Natural killer cell (primary cell): ENCODE measurements at regions not wholly inside any gene's neighbourhood (a gene's known extent, or its start where the extent isn't known, plus 50 kb on each side); places are given as distances from the start of the nearest gene placed in this dataset.

Experiments
- ATAC-seq, 3 donors: fragments of 150-1000 bp in 2 of 3; fragments of 200-7000 bp in 1 of 3; cut with Tn5 transposase; 1 replicate in 1 of 3; 2 replicates in 2 of 3; pipeline ENCODE4 v1.10.0; 2021; ENCODE audit warnings: mild to moderate bottlenecking in 2 of 3, moderate library complexity in 2 of 3
- DNase-seq, 2 donors: peaks; one replicate each; pipeline versions ENCODE4 v3.0.0 to v3.0.0-alpha.2; 2013 to 2021; ENCODE audit warnings: mixed read lengths in 1 of 2
- H3K27ac ChIP-seq: one replicate; pipeline ENCODE4 v1.5.1; 2013; ENCODE audit warnings: mild to moderate bottlenecking, low read length
- H3K27me3 ChIP-seq: one replicate; pipeline ENCODE4 v1.6.1; 2013; ENCODE audit warnings: low read length; ENCODE audit not compliant: control insufficient read depth, insufficient read depth
- H3K36me3 ChIP-seq: one replicate; pipeline ENCODE4 v1.6.1; 2013; ENCODE audit warnings: low read length; ENCODE audit not compliant: control insufficient read depth, insufficient read depth
- H3K4me1 ChIP-seq: one replicate; pipeline ENCODE4 v1.6.1; 2013; ENCODE audit warnings: low read length; ENCODE audit not compliant: control insufficient read depth, insufficient read depth
- H3K4me3 ChIP-seq: one replicate; pipeline ENCODE4 v1.5.1; 2013; ENCODE audit warnings: low read length
- H3K9me3 ChIP-seq: one replicate; pipeline ENCODE4 v1.6.1; 2013; ENCODE audit warnings: low read length; ENCODE audit not compliant: control insufficient read depth, insufficient read depth
- H3K27ac Mint-ChIP-seq, 2 donors: one replicate each; pipeline ENCODE4 v1.8.0; 2022; ENCODE audit warnings: mild to moderate bottlenecking in 2 of 2, mixed read lengths in 2 of 2, moderate library complexity in 1 of 2
- H3K27me3 Mint-ChIP-seq, 2 donors: one replicate each; pipeline ENCODE4 v1.8.0; 2022; ENCODE audit warnings: low read depth in 2 of 2, mixed read lengths in 2 of 2
- H3K36me3 Mint-ChIP-seq: one replicate; pipeline ENCODE4 v1.8.0; 2022; ENCODE audit warnings: mixed read lengths
- H3K4me1 Mint-ChIP-seq, 2 donors: one replicate each; pipeline ENCODE4 v1.8.0; 2022; ENCODE audit warnings: mixed read lengths in 2 of 2
- H3K4me3 Mint-ChIP-seq: one replicate; pipeline ENCODE4 v1.8.0; 2022; ENCODE audit warnings: mild to moderate bottlenecking, moderate library complexity, mixed read lengths
- H3K9me3 Mint-ChIP-seq, 2 donors: one replicate each; pipeline ENCODE4 v1.8.0; 2022; ENCODE audit warnings: mixed read lengths in 2 of 2
- CTCF ChIP-seq: fragments of 200-600 bp; IDR thresholded peaks from one replicate; pipeline ENCODE4 v1.8.0; 2022; ENCODE audit warnings: antibody characterized with exemption
- WGBS: methylation state at CpG from one replicate; pipeline ENCODE4 v1.1.7; 2013; ENCODE audit warnings: missing lambda C conversion rate; ENCODE audit not compliant: insufficient coverage; 5-methylcytosine and 5-hydroxymethylcytosine counted together
- intact Hi-C: fragments of 100-400 bp; cut with micrococcal nuclease; formaldehyde crosslinking; loops from one replicate; pipeline ENCODE4 v1.14.2; 2022

GRCh38 chr16:52832771-52833170 is 219.9 kb downstream of the CHD9NB start:
- WGBS, result 80% methylated on average over 1 of the region's 2 CpGs
- H3K4me3 Mint-ChIP-seq, result no peak overlapping the region
- intact Hi-C loops, result no loop called here

GRCh38 chr16:52827456-52827855 is 225.2 kb downstream of the CHD9NB start:
- no peak for TF ChIP-seq CTCF
- Mint-ChIP-seq H3K27ac (no peak overlapping the region), H3K27me3 (no peaks in the 10 kb centered on the region), H3K36me3 (no peaks in the 10 kb centered on the region), H3K9me3 (peaks cover 0 to 4% of the 10 kb centered on the region in 2 donors), H3K4me3 (no peak overlapping the region), H3K4me1 (no peaks in the 10 kb centered on the region)
- ATAC-seq (no peak), DNase-seq (no peak)
- Histone ChIP-seq H3K4me1 (no peaks in the 10 kb centered on the region), H3K4me3 (no peak overlapping the region), H3K27ac (no peak overlapping the region), H3K9me3 (no peaks in the 10 kb centered on the region), H3K36me3 (no peaks in the 10 kb centered on the region), H3K27me3 (no peaks in the 10 kb centered on the region)
- WGBS, result 83% methylated on average over 2 of the region's 4 CpGs
- intact Hi-C loops, result no loop called here

More at GRCh38 chr16:52832771-52833170, 219.9 kb downstream of the CHD9NB start:
- no peak overlapping the region for H3K27ac ChIP-seq
- no peaks in the 10 kb centered on the region for H3K9me3 ChIP-seq
- no peaks in the 10 kb centered on the region for H3K36me3 Mint-ChIP-seq
- TF ChIP-seq CTCF, result no peak
- H3K27ac Mint-ChIP-seq, result no peak overlapping the region
- H3K4me3 ChIP-seq, result no peak overlapping the region
- no peaks in the 10 kb centered on the region for H3K27me3 ChIP-seq
- H3K9me3 Mint-ChIP-seq, result peaks cover 0 to 2% of the 10 kb centered on the region in 2 donors
- DNase-seq, result no peak
- no peaks in the 10 kb centered on the region for H3K4me1 Mint-ChIP-seq
- ATAC-seq, result no peak
- H3K4me1 ChIP-seq, result no peaks in the 10 kb centered on the region
- H3K27me3 Mint-ChIP-seq, result peaks cover 0 to 3% of the 10 kb centered on the region in 2 donors
- no peaks in the 10 kb centered on the region for H3K36me3 ChIP-seq

GRCh38 chr16:52825892-52826291 is 226.8 kb downstream of the CHD9NB start:
- Mint-ChIP-seq H3K36me3 (no peaks in the 10 kb centered on the region), H3K4me1 (no peaks in the 10 kb centered on the region), H3K27me3 (no peaks in the 10 kb centered on the region), H3K9me3 (peaks cover 0 to 4% of the 10 kb centered on the region in 2 donors), H3K4me3 (no peak overlapping the region), H3K27ac (no peak overlapping the region)
- intact Hi-C loops, result no loop called here
- no peak overlapping the region for H3K4me3 ChIP-seq
- H3K36me3 ChIP-seq, result no peaks in the 10 kb centered on the region
- TF ChIP-seq CTCF, result no peak
- H3K27ac ChIP-seq, result no peak overlapping the region
- H3K9me3 ChIP-seq, result no peaks in the 10 kb centered on the region
- H3K27me3 ChIP-seq, result no peaks in the 10 kb centered on the region
- ATAC-seq, result no peak
- 93% methylated on average over 3 of the region's 5 CpGs for WGBS
- DNase-seq, result no peak
- H3K4me1 ChIP-seq, result no peaks in the 10 kb centered on the region

GRCh38 chr16:52819808-52820207 is 232.9 kb downstream of the CHD9NB start:
- DNase-seq, result no peak
- Histone ChIP-seq H3K27me3 (no peaks in the 10 kb centered on the region), H3K36me3 (no peaks in the 10 kb centered on the region), H3K4me1 (no peaks in the 10 kb centered on the region), H3K27ac (no peak overlapping the region), H3K4me3 (no peak overlapping the region), H3K9me3 (no peaks in the 10 kb centered on the region)
- no peaks in the 10 kb centered on the region for H3K4me1 Mint-ChIP-seq
- no peaks in the 10 kb centered on the region for H3K9me3 Mint-ChIP-seq
- WGBS, result 75% methylated on average over 3 of the region's 3 CpGs
- ATAC-seq, result no peak
- H3K4me3 Mint-ChIP-seq, result no peak overlapping the region
- H3K27ac Mint-ChIP-seq, result no peak overlapping the region
- no peak for TF ChIP-seq CTCF
- peaks cover 0 to 2% of the 10 kb centered on the region in 2 donors for H3K27me3 Mint-ChIP-seq
- intact Hi-C loops, result no loop called here
- no peaks in the 10 kb centered on the region for H3K36me3 Mint-ChIP-seq
